ENCODE measurements at regions not wholly inside any gene's neighbourhood (a gene's known extent, or its start where the extent isn't known, plus 50 kb on each side); places are given as distances from the start of the nearest gene placed in this dataset.

- no peak for TF ChIP-seq POLR2A (IDR thresholded peaks at IDR 0.05)
- TF ChIP-seq POLR2AphosphoS5 (IDR thresholded peaks at IDR 0.05; ENCODE audit: insufficient read depth in 1 of 2, low read depth in 1 of 2): no peak
- TF ChIP-seq CTCF (IDR thresholded peaks at IDR 0.05): no peak
These were observed 362.1 kb upstream of the PDGFD start for GRCh38 chr11:104526006-104526405.
